SJCRH30 (cell line): ENCODE measurements at regions not wholly inside any gene's neighbourhood (a gene's known extent, or its start where the extent isn't known, plus 50 kb on each side); places are given as distances from the start of the nearest gene placed in this dataset.
A peak's percentile ranks its signal among the peaks of the same experiment; 100 is the strongest.

Source experiments
- DNase-seq, 2 experiments: peaks; one replicate each; pipeline ENCODE4 v3.0.0-alpha.2; 2015 to 2020
- H3K27ac ChIP-seq: fragments of 250-450 bp; sonication (Bioruptor Pico); 2 replicates; pipeline ENCODE4 v1.5.1; 2020; ENCODE audit warnings: mild to moderate bottlenecking, moderate library complexity
- H3K27me3 ChIP-seq: fragments of 250-450 bp; sonication (Bioruptor Pico); 2 replicates; pipeline ENCODE4 v1.5.1; 2020; ENCODE audit warnings: mild to moderate bottlenecking, moderate library complexity
- H3K36me3 ChIP-seq: fragments of 250-450 bp; sonication (Bioruptor Pico); 2 replicates; pipeline ENCODE4 v1.5.1; 2020; ENCODE audit warnings: mild to moderate bottlenecking, moderate library complexity
- H3K4me1 ChIP-seq: fragments of 250-450 bp; sonication (Bioruptor Pico); 2 replicates; pipeline ENCODE4 v1.5.1; 2020; ENCODE audit warnings: mild to moderate bottlenecking, moderate library complexity
- H3K4me3 ChIP-seq: fragments of 250-450 bp; sonication (Bioruptor Pico); 2 replicates; pipeline ENCODE4 v1.5.1; 2020; ENCODE audit warnings: mild to moderate bottlenecking, moderate library complexity
- H3K9me3 ChIP-seq: fragments of 250-450 bp; sonication (Bioruptor Pico); replicated peaks from 2 replicates; pipeline ENCODE4 v1.5.1; 2020; ENCODE audit warnings: mild to moderate bottlenecking, moderate library complexity

DNA sequence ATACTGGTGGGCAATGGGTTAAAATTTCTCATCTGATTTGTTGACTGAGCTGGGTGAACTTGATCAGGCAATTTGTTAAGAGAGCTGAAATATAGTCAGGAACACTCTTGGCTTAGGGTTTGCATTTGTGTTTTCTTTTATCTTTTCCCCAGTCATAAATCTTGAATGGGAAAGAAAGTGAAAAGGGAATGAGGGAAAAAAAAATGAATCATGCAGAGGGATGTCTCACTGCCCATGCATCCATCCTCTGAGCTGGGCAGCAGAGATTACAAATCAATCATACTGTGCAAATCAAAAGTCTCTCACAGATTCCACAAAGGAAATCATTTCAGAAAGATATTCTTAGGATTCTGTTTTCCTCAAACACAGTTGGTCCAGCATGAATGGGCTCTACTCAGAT lies 174.2 kb upstream of the MPPED2 start:
- no peaks in the 10 kb centered on the region for H3K27me3 ChIP-seq
- no peaks in the 10 kb centered on the region for H3K36me3 ChIP-seq
- no peaks in the 10 kb centered on the region for H3K9me3 ChIP-seq
- no peaks in the 10 kb centered on the region for H3K4me1 ChIP-seq
- no peak overlapping the region for H3K4me3 ChIP-seq
- no peak for DNase-seq
- no peak overlapping the region for H3K27ac ChIP-seq

DNA sequence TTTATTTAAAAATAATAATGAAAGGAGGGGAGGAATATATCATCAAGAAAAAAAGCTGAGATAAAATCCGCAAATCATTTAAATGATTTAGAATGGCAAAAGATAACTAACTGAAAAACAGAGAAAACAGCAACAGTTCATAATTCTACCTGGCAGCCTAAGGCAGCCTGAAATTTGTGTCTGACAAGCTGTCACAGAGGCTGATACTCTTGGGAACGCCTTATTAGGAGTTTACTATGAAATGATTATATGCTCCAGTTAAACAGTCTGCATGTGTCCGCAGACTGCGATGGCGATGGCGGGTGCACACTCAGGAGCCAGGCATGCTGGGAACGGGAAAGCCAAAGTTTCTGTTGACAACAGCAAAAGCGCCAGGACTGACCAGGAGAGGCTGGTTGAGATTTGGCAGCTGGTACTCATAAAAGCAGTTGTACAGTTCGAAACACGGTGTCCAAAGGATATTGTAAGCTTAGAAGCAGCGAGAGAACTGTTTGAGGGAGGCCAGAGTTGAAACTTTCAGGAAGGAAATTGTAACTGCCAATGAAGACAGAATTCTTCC lies 172.9 kb upstream of the MPPED2 start:
- no peak overlapping the region for H3K4me3 ChIP-seq
- H3K27ac ChIP-seq = no peak overlapping the region
- no peaks in the 10 kb centered on the region for H3K27me3 ChIP-seq
- no peaks in the 10 kb centered on the region for H3K36me3 ChIP-seq
- DNase-seq = no peak
- no peaks in the 10 kb centered on the region for H3K4me1 ChIP-seq
- no peaks in the 10 kb centered on the region for H3K9me3 ChIP-seq

DNA sequence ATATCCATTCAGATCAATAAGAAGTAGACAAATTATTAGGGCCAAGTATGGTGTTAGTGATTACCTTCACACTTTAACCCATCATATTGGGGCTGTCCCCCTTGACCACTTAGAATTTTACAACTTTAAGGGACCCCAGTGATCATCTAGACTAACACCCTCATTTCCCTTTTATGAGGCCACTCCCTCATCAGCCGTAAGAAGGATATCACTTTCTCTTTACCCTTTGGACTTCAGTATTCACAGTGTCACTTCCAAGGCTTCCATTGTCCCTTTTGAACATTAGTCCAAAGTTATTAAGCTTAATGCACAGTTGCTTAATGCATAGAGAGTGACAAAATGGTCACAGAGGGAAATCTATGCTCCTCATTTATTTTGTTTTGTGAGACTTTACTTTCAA lies 172.4 kb upstream of the MPPED2 start:
- DNase-seq = no peak
- no peaks in the 10 kb centered on the region for H3K36me3 ChIP-seq
- no peak overlapping the region for H3K4me3 ChIP-seq
- no peaks in the 10 kb centered on the region for H3K4me1 ChIP-seq
- no peaks in the 10 kb centered on the region for H3K27me3 ChIP-seq
- H3K27ac ChIP-seq = no peak overlapping the region
- no peaks in the 10 kb centered on the region for H3K9me3 ChIP-seq

DNA sequence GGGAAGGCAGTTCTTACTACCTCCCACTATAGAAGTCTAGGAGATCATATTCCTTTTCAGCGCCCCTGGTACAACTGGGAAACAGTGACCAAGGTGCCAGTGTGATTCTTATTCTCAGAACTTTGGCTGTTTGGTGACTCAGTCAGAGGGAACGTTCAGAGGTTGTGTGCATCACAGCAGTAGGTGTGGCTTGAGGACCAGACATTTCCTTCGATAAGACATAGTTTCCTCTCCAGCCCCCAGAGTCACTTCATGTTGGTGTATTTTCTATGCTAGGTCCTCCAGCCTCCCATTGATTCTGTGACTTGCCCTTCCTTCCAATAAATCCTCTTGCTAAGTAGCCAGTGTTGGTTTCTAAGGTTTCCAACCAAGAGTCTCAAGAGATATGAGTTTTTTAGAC lies 171.9 kb upstream of the MPPED2 start:
- Histone ChIP-seq H3K4me3 (no peak overlapping the region), H3K4me1 (no peaks in the 10 kb centered on the region), H3K27ac (no peak overlapping the region), H3K9me3 (no peaks in the 10 kb centered on the region), H3K27me3 (no peaks in the 10 kb centered on the region), H3K36me3 (no peaks in the 10 kb centered on the region)
- no peak for DNase-seq

DNA sequence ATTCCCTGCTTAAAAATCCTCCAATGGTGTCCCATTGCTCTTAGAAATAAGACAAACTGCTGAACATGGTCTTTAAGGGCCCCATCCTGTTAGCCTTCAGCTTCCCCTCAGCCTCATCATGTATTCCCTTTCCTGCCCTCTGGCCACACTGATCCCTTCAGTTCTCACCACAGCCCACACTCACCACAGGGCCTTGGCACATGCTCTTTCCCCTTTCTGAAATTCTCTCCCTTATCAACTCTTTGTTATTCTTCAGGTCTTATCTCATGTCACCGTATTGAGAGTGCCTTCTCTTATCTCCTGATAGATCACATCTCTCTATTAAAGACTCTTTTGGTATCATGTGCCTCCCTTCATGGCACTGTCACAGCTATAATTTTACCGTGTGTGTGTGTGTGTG lies 167.8 kb upstream of the MPPED2 start:
- H3K4me3 ChIP-seq = no peak overlapping the region
- H3K27me3 ChIP-seq = no peaks in the 10 kb centered on the region
- DNase-seq = no peak
- no peaks in the 10 kb centered on the region for H3K9me3 ChIP-seq
- no peak overlapping the region for H3K27ac ChIP-seq
- H3K36me3 ChIP-seq = no peaks in the 10 kb centered on the region
- H3K4me1 ChIP-seq = no peaks in the 10 kb centered on the region

DNA sequence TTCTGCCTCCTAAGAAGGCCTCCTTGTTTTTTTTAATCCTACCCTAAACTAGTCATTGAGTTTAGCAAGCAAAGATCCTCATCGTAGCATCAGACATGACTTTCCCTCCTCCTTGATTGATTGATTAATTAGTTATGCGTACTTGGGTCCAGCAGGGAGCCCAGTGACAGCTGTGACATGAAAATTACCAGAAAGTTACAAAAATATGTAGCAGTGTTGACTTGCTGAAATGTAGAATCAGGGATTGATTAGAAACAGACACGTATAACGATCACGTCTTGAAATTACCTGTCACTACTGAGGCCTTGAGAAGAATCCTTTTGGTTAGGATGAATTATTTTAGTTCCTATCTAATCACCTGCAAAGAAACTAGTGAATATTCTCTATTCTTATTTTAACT lies 167.4 kb upstream of the MPPED2 start:
- Histone ChIP-seq H3K27ac (no peak overlapping the region), H3K9me3 (no peaks in the 10 kb centered on the region), H3K4me3 (no peak overlapping the region), H3K4me1 (no peaks in the 10 kb centered on the region), H3K27me3 (no peaks in the 10 kb centered on the region), H3K36me3 (no peaks in the 10 kb centered on the region)
- DNase-seq = no peak

DNA sequence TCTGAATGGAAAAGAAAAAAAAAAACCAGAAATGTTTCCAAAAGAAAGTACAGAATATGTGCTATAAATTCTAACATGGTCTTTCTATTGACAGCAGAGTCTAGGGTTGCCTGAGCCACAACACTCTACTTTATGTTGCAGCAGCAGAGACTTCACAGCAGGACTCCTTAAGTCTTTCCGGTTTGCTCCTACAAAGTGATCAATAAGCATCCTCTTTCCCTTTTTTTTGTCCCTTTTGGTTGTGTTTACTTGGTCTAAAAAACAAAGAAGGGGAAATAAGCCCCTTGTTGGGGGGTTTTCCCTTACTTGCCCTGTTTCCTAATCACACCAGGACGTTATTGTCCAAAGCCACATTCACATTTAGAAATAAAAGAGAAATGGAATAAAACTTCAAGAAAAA lies 163.1 kb upstream of the MPPED2 start:
- no peaks in the 10 kb centered on the region for H3K4me1 ChIP-seq
- no peaks in the 10 kb centered on the region for H3K27me3 ChIP-seq
- no peaks in the 10 kb centered on the region for H3K36me3 ChIP-seq
- H3K4me3 ChIP-seq = no peak overlapping the region
- no peak overlapping the region for H3K27ac ChIP-seq
- no peak for DNase-seq
- H3K9me3 ChIP-seq = no peaks in the 10 kb centered on the region

DNA sequence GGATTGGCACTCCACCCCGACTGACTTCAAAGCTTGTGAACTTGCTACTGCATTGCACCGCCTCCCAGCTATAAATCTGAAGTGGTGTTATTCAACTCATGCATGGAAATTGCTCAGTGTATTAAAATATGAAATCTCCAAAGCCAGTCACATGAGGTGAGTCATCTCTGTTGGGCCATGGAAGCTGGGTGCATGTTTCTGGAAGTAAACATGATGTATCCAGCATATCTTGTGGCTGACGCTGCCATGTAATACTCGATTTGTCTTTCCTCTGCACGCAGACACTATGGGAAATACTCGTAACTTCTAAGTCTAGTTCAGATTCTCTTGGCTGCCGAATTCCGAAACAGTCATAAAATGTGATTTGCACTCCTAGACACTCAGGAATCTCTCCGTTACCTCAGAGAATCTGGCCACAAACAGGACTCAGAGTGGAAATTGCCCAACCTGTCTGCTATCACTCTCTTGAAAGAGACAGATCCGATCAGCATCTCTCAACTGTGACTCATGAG lies 154.9 kb upstream of the MPPED2 start:
- DNase-seq = no peak
- Histone ChIP-seq H3K9me3 (no peaks in the 10 kb centered on the region), H3K27ac (no peak overlapping the region), H3K4me1 (no peaks in the 10 kb centered on the region), H3K36me3 (no peaks in the 10 kb centered on the region), H3K27me3 (no peaks in the 10 kb centered on the region), H3K4me3 (no peak overlapping the region)

DNA sequence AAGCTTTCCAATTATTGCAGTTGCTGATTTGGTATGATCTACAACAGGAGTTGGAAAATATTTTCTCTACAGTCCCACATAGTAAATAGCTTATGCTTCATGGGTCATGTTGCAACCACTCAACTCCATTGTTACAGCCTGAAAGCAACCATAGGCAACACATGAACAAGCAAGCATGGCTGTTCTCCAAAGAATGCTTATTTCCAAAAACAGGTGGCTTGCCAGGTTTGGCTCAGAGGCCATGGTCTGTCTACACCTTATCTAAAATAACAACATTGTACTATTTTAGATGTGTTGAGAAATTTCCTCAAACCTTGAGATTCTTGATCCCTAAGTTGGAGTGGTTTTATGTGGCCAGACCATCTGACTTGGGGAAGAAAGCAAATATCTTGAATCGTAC lies 153.9 kb upstream of the MPPED2 start:
- no peak overlapping the region for H3K27ac ChIP-seq
- H3K9me3 ChIP-seq = no peaks in the 10 kb centered on the region
- DNase-seq = no peak
- no peaks in the 10 kb centered on the region for H3K4me1 ChIP-seq
- no peak overlapping the region for H3K4me3 ChIP-seq
- no peaks in the 10 kb centered on the region for H3K27me3 ChIP-seq
- H3K36me3 ChIP-seq = no peaks in the 10 kb centered on the region

DNA sequence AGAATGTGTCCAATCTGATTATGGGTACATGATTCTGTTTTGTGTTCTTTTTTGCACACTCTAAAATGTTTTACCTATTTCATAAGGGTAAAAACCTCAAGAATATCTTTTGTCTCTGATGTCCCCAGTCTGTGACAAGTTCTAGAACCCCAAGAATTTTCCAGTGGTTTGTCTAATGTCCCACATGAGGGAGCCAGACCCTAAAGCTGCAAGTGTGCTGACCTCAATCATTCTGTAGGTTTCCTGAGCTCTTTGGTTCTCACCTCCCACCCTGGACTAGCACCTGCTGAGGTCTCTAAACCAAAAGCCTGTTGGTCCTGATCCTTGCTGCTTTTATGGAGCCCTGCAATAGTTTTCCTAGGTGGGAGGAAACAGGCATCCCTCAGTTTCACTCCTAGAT lies 149.8 kb upstream of the MPPED2 start:
- no peaks in the 10 kb centered on the region for H3K27me3 ChIP-seq
- DNase-seq = no peak
- H3K9me3 ChIP-seq = no peaks in the 10 kb centered on the region
- no peaks in the 10 kb centered on the region for H3K4me1 ChIP-seq
- H3K36me3 ChIP-seq = no peaks in the 10 kb centered on the region
- no peak overlapping the region for H3K27ac ChIP-seq
- H3K4me3 ChIP-seq = no peak overlapping the region

DNA sequence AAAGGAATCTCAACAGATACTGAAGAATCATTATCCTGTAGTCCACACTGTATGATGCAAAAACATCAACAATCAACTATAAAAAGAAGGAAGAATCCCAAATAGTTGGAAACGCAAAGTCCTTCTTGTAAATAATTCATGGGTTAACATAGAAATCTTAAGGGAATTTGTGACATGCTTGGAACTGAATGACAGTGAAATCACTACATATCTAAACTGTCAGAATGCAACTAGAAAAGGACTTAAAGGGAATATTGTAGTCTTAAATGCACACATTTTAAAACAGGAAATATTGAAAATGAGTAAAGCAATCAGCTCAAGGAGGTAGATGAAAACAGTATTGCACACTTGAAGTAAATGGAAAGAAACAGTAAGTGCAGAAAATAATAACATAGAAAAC lies 147.6 kb upstream of the MPPED2 start:
- no peaks in the 10 kb centered on the region for H3K27me3 ChIP-seq
- no peak overlapping the region for H3K4me3 ChIP-seq
- H3K36me3 ChIP-seq = no peaks in the 10 kb centered on the region
- H3K9me3 ChIP-seq = no peaks in the 10 kb centered on the region
- no peak overlapping the region for H3K27ac ChIP-seq
- peaks cover 5% of the 10 kb centered on the region; the same call in 1 of the 2 replicates for H3K4me1 ChIP-seq
- DNase-seq = no peak

DNA sequence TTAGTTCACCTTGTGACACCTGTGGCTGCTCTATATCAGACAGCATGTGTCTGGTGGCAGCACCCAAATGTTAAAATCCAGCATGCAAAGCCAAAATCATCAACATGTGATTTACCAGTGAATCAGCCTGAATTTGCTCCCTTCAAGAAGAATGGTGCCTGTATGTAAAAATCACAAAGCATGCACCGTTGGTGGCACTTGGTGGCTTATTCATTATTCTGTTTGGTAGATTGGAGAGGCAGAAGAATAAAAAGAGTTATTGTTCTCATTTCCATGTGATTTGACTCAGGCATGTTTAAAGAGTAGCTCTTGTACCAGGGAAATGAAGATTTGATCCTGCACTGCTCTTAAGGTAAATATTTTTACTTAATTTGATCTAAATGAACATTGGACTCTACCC lies 143.9 kb upstream of the MPPED2 start:
- Histone ChIP-seq H3K27me3 (no peaks in the 10 kb centered on the region), H3K4me3 (no peak overlapping the region), H3K9me3 (no peaks in the 10 kb centered on the region)

DNA sequence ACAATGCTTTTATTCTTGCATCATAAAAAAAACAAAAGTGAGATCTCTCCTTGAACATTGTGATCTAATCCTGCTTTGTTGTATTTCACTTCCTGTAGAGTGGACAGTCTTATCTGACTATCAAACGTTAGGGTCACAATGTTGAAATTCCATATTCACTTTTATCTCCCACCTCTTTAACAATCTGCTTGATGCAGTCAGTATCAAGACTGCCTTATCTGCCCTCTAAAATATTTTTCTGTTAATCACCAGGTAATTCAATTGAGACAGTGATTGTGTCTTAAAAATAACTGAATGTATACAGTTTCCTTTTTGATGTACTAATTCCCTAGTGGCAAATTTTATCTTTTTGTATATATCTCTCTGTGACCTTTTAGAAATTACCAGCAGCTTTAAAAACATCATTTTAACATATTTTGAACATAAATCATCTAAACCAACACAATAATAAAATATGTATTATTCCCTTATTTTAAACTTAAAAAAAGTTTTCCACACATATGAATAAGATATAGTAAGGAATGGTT lies 143.1 kb upstream of the MPPED2 start:
- Histone ChIP-seq H3K4me1 (peaks cover 14% of the 10 kb centered on the region), H3K36me3 (no peaks in the 10 kb centered on the region), H3K27ac (no peak overlapping the region), H3K9me3 (no peaks in the 10 kb centered on the region), H3K4me3 (no peak overlapping the region), H3K27me3 (no peaks in the 10 kb centered on the region)
- DNase-seq = no peak

More for the DNA sequence above, 143.9 kb upstream of the MPPED2 start:
- Histone ChIP-seq H3K27ac (no peak overlapping the region), H3K4me1 (peaks cover 14% of the 10 kb centered on the region), H3K36me3 (no peaks in the 10 kb centered on the region)
- DNase-seq = peak in 1 of 2 experiments; percentile 6

DNA sequence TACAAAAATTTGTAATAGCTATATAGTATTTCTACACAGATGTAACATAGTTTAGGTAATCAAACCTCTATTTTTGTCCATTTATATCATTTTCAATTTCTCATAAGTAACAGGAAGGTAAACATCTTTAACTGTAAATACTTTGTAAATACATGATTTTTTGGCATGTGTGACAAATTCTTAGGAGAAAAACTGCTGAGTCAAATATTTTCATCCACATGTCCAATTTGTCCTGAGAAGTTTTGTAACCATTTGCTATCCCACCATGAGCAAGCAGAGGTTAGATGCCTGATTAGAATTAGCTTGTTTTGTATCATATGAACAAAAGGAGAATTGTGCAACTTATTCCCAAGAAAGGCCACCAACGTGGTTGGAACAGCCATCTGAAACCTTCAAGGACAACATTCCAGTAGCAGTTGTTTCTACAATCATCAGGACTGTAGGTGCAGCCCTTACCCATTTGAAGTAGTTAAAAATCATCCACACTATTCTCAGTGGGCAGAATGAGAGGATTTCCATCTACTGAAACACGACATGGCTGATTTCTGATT lies 139.6 kb upstream of the MPPED2 start:
- Histone ChIP-seq H3K27me3 (no peaks in the 10 kb centered on the region), H3K9me3 (no peaks in the 10 kb centered on the region), H3K4me3 (no peak overlapping the region), H3K27ac (peak overlapping the region; percentile 56; the same call in 1 of the 2 replicates), H3K36me3 (no peaks in the 10 kb centered on the region), H3K4me1 (peaks cover 14% of the 10 kb centered on the region)
- DNase-seq = peak; percentile 60 to 86

DNA sequence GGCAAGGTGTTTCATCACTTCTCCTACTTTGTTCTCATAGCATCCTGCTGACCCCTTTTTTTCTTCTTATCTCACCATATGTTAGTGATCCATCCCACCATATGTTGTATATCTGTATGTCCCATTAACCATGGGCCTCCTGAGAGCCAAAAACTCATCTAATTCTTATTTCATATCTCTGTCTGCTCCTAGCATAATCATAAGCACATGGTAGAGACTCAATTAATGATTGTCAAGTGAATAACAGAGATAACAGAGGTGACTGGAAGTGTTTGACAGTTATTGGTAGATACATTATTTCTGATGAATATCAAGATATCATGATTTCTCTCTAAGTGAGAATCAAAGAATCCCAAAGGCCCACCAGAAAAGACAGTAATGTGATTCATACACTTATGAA lies 138.1 kb upstream of the MPPED2 start:
- no peaks in the 10 kb centered on the region for H3K27me3 ChIP-seq
- H3K4me3 ChIP-seq = no peak overlapping the region
- no peak for DNase-seq
- H3K27ac ChIP-seq = no peak overlapping the region
- H3K4me1 ChIP-seq = peaks cover 13% of the 10 kb centered on the region
- no peaks in the 10 kb centered on the region for H3K9me3 ChIP-seq
- no peaks in the 10 kb centered on the region for H3K36me3 ChIP-seq

DNA sequence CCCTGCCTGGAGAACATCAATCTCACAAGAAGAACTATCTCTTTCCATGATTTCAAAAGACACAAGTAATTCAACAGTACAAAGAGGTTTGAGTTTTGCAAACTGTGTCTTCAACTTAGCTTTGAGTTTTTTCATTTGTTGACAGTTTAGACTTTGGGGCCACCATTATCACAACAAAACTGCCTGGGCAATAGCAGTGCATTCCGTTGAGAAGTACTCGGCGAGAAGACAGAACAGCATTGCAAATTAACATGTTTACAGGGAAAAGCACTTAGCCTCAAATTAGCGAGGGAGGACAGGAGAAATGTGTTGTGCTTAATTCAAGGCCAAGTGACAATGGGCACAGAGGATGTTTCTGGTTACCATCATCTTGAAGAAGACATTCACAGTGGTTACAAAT lies 133.2 kb upstream of the MPPED2 start:
- H3K4me1 ChIP-seq = no peaks in the 10 kb centered on the region
- H3K27me3 ChIP-seq = no peaks in the 10 kb centered on the region
- no peaks in the 10 kb centered on the region for H3K9me3 ChIP-seq
- no peak for DNase-seq
- H3K4me3 ChIP-seq = no peak overlapping the region
- no peak overlapping the region for H3K27ac ChIP-seq
- no peaks in the 10 kb centered on the region for H3K36me3 ChIP-seq
